Choroid plexus epithelial cell (primary cell): ENCODE measurements at regions not wholly inside any gene's neighbourhood (a gene's known extent, or its start where the extent isn't known, plus 50 kb on each side); places are given as distances from the start of the nearest gene placed in this dataset.

Source experiments
- DNase-seq: peaks from one replicate; pipeline ENCODE4 v3.0.0-alpha.2; 2010; ENCODE audit warnings: low read depth
- H3K4me3 ChIP-seq: 2 replicates; pipeline ENCODE4 v1.5.1; 2011; ENCODE audit warnings: low read depth, mild to moderate bottlenecking, control low read depth, low read length, moderate library complexity
- CTCF ChIP-seq: conservative IDR thresholded peaks from 2 replicates; pipeline ENCODE4 v1.5.1; 2011; ENCODE audit warnings: low read depth, mild to moderate bottlenecking, control low read depth, inconsistent platforms, low read length, moderate library complexity

GRCh38 chr11:71343828-71344400, 91.5 kb upstream of the SHANK2 start:
- TF ChIP-seq CTCF, result no peak
- no peak overlapping the region for H3K4me3 ChIP-seq
- no peak for DNase-seq

GRCh38 chr11:71342951-71343827, 90.8 kb upstream of the SHANK2 start:
- peak; percentile 66 for TF ChIP-seq CTCF
- DNase-seq, result peak; percentile 23
- H3K4me3 ChIP-seq, result no peak overlapping the region

GRCh38 chr11:71342116-71342515, 89.7 kb upstream of the SHANK2 start:
- peak; percentile 39 for DNase-seq
- no peak for TF ChIP-seq CTCF
- H3K4me3 ChIP-seq, result no peak overlapping the region

GRCh38 chr11:71341596-71341995, 89.2 kb upstream of the SHANK2 start:
- no peak for TF ChIP-seq CTCF
- no peak for DNase-seq
- H3K4me3 ChIP-seq, result no peak overlapping the region

- H3K4me3 ChIP-seq, result no peak overlapping the region
- no peak for DNase-seq
- no peak for TF ChIP-seq CTCF
These were observed 88.8 kb upstream of the SHANK2 start for GRCh38 chr11:71341173-71341572.

- DNase-seq, result no peak
- H3K4me3 ChIP-seq, result no peak overlapping the region
- no peak for TF ChIP-seq CTCF
These were observed 87.8 kb upstream of the SHANK2 start for GRCh38 chr11:71340086-71340606.

GRCh38 chr11:71339396-71339881, 87.1 kb upstream of the SHANK2 start:
- DNase-seq, result no peak
- H3K4me3 ChIP-seq, result no peak overlapping the region
- no peak for TF ChIP-seq CTCF
